Stimulated activated CD4-positive, alpha-beta T cell treated with anti-CD3 and anti-CD28 coated beads, TNF-alpha, amount 100 ng/mL, for 4 hours (primary cell): ENCODE measurements at regions not wholly inside any gene's neighbourhood (a gene's known extent, or its start where the extent isn't known, plus 50 kb on each side); places are given as distances from the start of the nearest gene placed in this dataset.
"Not testable (repeated sequence)": the region's sequence is repeated elsewhere in the genome, so short reads cannot be mapped to it uniquely, and the experiment has no call there.

Experiments
- DNase-seq, 3 experiments: peaks; one replicate each; pipeline ENCODE4 v3.0.0-alpha.2; 2020; ENCODE audit warnings: low read depth in 3 of 3

DNA sequence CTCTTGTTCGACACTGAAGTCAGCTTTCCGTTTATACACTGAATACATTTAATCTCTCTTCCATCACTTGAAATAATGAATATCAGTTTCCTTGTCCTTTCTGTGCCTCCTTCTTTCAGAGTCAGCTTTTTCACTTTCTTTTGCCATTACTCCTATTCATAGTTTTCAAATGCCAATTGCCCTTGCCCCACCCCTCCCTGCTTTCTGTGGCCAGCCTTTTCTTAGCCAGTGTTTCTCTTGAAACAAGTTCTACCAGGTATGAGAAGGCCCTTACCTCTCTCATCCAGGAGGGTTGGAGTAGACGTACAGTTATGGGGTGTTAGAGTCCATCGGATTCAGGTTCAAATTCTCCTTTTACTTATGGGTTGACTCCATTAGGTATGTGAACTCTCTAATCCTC is 574.7 kb upstream of the SEMA6A start:
- no peak for DNase-seq

DNA sequence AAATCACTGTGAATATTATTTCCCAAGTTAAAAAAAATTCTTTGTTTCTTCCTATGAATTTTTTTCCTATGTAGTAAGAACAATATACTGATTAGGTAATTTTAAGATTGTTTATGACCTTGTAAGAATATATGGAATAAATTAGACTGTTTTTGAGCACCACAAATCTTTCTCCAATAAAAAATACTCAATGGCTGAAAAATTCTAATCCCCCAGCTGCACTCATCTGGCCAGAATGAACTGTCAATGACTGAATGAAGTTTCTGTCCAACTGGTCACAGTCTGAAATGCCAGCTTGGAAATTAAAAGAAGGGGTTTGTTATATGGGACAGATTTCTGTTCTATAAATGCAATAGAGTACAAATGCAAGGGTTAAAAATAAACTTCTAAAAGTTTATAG is 569.5 kb upstream of the SEMA6A start:
- DNase-seq = no peak

DNA sequence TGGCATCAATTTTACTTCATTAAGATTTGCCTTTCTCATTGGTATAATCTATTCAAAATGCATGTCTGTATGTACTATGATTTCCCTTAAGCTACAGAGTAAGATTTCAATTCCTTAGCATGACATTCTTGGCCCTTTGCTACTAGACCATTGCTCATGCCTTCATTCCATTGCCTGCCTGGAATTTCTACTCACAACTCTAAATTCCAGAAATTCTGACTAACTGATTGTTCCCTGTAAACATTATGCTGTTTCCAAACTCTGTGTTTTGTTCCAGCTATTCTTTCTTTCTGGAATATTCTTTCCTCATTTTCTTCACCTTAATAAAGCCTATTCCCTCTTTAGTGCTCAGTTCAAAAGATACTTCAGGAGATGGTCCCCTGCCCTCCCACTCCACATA is 568.8 kb upstream of the SEMA6A start:
- no peak for DNase-seq

DNA sequence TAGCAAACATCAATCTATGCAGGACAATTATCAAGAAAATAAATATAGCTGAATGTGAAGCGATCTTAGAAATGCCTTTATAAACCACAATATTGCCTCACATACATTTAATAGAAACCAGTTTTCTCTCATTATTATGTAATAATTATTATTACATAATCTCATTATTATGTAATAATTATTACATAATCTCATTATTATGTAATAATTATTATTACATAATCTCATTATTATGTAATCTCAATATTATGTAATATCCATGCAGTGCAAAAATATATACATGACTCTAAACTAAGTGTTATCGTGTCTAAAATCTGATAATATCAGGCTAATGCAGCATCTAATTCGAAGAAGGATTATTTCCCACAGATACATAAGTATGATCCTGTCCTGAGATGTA is 563.9 kb upstream of the SEMA6A start:
- no peak for DNase-seq

DNA sequence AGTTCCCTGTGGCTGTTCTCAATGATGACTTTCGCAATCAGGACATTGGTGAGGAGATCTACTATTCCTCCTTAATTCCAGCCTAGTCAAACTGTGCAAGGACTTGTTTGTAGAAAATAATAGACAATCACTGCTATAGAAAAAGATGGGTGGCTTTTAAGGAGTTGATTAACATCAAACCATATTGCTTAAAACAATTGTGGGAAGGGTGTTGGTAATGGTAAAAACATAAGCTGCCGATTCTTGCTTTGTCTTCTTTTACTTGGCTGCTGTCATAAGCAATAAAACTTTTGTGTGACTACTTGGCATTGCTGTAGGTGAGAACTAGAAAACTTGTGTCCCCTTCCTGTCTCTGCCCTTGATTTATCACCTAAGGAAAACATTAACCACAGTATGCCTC is 561.2 kb upstream of the SEMA6A start:
- DNase-seq = no peak

DNA sequence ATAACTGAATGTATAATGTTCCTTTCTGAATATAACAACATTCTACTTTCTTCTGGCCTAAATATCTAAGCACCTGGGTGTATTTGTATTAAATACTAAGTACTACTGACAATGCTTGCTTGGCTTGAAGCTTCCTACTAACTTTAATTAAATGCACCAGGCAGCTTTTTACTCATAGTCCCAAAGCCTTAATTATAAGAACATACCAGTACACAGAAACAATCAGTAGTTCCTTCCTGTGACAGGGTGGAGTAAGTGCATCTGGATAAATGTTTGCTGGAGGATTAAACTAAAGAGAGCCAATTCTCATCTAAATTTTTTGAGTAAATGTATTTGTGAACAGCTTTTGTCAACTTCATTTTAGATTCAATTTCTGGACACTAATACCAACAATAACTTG is 558.6 kb upstream of the SEMA6A start:
- DNase-seq = no peak

DNA sequence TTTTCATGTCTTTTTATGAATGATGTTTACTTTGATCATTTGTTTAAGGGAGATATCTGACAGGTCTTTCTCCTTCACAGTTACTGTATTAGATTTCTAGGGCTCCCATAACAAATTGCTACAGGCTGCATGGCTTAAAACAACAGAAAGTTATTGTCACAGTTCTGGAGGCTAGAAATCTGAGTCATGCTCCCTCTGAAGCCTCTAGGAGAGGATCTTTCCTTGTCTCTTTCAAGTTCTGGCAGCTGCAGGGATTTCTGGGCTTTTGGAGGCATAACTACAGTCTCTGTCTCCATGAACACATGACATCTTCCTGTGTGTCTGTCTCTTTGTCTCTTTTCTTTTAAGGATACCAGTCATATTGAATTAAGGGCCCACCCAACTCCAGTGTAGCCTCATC is 557.3 kb upstream of the SEMA6A start:
- no peak for DNase-seq

DNA sequence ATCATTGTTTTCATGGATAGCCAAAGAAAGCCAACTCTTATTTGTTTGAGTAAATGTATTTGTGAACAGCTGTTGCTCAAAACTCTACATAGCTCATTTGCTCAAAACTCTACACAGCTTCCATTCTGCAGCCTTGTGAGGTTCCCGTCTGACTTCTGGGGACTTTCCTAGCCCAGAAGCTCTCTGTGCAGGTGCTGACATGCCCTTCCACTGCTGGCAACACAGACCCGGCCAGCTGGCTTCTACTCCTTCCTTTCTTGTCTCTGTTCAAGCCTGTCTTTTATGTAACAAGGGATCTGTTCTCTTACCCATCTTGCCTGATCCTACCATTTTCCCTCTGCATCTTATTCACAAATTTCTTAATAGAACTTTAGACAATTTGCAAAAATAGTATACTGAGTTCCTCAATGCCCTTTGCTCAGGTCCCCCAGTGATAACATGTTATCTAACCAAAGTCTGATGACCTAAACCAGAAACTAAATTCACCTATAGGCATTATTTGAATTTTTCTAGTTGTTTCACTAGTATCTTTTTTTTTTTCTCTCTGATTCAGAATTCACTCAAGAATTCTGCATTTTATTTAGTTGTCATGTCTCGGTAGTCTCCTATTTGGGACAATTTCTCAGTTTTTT is 556.5 kb upstream of the SEMA6A start:
- DNase-seq = no peak

DNA sequence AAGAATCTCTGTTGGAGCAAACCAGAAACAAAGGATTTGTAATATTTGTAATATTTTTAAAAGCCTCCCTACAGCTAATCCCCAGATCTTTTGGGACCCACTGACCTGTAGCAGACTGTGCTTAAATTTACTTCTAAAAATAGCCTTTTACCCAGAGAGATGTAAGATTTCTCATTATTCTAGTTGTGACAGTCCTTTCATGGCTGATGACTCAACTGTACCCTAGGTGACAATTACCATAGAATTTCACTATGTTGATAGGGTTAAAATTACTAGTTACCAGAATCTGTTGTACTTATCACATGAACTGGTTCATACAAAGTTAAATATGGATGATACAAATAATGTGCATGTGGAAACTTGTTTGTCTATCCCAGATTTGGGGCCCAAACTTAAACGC is 543.9 kb upstream of the SEMA6A start:
- DNase-seq = no peak

DNA sequence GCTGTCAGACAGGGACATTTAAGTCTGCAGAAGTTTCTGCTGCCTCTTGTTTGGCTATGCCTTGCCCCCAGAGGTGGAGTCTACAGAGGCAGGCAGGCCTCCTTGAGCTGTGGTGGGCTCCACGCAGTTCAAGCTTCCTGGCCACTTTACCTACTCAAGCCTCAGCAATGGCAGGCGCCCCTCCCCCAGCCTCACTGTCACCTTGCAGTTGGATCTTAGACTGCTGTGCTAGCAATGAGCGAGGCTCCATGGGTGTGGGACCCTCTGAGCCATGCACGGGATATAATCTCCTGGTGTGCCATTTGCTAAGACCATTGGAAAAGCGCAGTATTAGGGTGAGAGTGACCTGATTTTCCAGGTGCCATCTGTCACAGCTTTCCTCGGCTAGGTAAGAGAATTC is 542.7 kb upstream of the SEMA6A start:
- DNase-seq = not testable (repeated sequence)

DNA sequence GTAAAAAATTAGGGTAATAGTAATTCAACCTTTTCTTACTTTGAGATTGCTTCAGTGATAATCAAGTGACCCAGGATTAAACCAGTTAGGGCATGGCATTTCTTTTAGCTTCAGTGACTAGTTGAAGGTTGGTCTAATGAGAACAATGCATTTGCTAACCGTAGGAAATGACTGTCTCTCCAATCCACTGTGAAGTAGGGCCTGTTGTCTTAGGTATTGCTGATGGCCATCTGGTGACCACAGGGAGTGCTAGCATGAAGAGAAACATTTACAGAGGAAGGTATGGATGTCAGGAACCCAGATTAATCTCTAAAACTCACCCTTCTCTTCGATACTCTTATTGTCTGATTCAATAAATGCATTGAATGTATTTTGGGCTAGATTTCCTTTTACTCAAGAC is 535.9 kb upstream of the SEMA6A start:
- no peak for DNase-seq

DNA sequence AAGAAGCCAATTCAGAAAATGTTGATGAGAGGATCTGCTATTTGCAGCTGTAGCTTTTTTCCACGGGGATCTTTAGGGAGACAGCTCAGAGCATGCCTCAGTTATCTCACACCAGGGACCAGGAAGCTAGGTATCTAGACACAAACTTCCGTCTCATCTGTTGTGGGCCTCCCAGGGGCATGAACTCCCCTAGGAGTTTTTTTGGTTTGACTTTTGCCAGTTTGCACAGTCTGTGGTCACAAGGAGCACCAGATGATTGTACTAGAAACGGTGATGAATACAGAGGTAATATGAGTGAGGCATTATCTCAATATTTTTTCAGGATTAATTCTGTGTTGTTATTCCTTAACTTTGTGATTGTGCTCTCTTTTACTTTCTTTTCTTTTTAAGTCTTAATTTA is 533.2 kb upstream of the SEMA6A start:
- no peak for DNase-seq

DNA sequence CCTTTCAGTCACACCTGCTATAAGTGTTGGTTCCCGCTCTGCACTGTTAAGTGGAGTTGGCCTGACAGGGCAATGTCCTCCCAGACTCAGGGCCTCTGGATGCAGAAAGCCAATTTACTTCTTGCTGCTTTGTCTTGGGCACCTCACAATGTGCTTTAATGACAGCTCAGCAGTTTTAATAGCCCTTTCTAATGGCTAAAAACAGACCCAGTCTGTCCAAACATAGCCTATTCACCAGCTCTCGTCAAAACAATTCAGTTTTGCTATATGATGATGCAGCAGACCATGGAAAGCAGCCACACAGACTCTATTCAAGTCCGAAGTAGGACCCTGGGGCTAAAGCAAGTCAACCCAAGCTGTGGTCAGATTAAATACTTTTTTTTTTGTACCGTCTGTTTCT is 529.1 kb upstream of the SEMA6A start:
- no peak for DNase-seq

DNA sequence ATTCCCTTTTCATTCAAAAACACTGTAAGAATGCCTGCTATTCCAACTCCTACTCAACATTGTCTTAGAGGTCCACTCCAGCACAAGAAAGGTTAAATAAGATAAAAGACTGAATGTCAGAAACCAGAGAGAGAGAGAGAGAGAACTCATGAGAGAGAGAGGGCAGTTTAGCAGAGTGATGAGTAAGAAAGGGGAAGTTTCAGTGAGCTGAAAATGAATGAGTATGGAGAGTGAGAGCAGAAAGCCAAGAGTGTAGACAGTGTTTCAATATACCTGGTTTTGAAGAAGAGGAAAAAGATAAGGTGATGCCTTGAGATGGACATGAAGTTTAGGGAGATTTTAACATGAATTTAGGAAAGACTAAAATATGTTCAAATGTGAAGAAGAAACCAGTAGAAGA is 528.0 kb upstream of the SEMA6A start:
- DNase-seq = no peak

DNA sequence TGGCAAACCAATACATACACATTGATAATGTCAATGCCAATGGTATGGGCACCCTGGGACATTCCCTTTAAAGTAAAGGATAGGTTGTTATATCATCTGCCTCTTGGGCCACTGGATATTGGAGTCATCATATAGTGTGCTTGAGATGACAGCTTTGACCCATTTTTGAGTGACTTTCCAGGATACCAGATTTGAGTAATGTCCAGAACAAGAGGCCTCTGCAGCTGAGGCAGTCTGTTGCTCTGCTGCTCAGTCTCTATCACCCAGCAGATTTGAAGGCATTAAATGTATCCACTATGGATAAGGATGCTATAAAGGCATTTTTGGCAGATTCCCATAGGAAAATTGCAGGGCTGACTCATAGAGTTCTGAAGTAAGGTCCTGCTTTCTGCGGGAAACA is 525.6 kb upstream of the SEMA6A start:
- no peak for DNase-seq

DNA sequence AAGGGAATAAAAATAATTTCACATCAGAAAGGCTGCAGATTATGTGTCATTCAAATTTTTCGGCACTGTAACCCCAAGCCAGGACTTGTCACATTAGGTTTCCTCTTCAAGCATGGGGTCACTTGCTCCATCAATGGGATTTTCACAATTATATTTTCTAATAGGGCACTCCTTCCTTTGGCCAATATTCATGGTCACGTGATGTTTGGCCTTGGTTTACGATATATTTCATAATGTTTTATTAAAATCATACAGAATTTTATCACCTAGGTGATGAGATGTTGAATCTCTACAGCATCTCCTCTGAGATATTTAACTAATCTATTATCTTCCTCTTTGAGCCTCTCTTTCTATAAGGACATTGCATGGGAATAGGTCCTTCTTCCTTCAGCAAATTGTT is 523.5 kb upstream of the SEMA6A start:
- no peak for DNase-seq

DNA sequence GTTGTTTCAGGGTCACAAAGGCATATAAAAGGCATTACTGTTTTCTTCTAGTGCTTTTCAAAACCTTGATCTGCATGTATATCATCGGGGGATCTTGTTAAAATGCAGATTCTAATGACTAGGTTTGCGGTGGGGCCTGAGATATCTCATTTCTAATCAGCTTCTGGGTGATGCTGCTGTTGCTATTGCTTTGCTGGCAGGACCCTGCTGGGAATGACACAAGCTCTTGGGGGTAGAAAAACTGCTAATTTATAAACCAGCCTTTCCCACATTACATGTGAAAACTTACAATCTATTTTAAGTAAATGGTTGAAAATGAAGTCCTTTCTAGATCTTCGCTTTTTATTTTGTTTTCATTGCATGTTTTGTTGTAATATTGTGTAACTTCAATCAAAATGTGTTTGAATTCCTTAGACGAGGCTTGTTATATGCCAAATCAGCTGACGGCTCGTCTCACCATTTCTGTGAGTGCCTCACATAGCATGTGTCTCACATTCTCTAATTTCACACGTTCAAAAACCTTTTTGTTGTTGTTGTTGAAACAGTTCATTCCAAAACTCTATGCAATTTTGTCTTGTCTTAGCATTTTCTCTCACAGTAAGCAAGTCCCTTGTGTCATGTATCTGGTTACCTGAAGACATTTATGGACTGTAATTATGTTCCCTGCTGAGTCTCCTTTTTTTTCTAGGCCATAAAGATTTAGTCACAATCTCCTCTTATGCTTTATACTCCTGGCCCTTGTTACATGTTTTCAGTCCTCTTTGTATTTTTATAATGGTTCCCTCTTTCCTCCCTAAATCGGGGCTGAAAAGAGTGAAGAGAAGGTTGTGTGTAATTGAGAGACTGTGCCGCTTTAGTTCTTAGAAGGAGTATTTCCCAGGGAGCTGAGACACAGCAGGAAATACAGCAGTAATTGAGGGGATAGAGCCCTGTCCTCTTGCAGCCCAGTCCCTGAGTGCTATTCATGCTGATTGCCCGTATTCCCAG is 521.0 kb upstream of the SEMA6A start:
- DNase-seq = no peak

DNA sequence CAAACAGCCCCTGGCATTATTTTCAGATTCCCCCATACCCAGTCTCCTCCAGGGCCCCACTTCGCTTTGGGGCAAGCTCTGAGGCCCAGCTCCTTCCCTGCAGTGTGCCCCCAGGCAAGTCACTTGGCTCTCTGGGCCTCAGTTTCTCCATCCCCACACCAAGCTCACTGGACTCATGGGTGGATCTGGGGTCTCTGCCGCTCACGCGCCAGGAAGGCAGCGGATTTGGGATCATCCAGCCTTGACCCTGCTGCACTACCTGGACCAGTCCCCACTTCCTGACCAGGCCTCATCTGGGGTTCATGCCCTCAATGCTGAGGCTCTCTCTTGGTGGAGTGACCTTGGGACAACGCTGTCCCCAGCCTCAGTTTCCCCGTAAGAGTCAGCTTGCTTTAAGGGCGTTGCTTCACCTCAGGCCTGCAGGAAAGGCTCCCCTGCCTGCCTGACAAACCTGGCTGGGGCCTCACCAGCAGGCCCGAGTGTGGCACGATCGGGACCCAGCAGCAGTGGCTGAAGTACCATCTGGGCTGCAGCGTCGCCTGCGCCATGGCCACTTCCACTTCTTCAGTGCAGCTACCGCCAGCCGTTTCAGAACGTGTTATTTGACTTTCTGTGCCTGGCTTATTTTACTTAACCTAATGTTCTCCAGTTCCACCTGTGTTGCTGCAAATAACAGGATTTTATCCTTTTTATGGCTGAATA is 519.6 kb upstream of the SEMA6A start:
- DNase-seq = no peak

DNA sequence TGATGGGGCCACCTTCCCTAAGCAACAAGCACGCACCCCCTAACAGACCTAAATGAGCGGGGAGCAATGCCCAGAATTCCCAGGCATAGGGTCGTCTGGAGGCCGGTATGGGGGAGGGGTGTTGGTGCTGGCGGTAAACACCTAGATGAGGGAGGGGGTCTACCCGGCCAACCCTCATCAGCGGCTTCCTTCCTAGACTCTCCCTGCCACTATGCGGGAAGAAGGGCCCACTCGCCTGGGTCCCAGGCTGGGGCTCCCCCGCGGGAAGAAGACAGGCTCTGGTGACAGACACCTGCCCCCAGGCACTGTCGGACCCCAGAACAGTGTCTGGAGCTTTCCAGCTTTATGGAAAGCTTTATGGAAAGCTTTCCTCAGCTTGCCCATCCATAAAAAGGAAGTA is 519.0 kb upstream of the SEMA6A start:
- DNase-seq = no peak

DNA sequence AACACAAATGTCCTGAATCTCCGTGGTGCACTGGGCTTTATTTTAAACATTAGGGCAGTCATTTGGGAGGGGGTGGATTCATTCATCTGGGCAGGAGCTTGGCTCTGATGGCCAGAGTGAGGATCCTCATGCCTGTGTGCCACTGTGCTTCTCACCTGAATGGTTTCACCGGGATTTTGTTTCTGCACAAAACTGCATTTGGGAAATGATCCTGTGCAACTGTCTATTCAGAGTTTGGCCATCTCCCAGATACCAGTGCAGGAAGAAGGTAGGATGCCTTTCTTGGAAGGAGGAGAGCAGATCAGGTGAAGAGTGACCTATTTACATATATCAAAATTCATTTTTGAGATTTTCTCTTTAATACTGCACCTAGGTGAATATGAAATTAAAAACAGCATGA is 514.4 kb upstream of the SEMA6A start:
- no peak for DNase-seq

DNA sequence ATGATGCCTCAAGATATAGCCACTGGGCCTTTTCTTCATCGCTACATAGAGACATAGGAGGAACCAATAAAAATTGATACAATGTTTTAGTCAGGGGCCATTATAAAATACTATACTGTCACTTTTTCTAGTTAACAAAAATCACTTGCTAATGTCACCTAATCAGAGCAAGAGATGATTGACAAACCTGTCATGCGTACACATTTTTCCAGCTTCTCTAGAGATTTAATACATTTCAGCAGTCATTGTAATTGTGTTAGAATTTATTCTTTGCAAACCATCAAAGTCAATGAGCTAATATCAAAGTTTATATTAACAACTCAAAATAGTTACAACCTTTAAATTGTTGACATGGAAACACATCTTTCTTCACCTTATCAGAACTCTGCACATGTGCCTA is 513.6 kb upstream of the SEMA6A start:
- DNase-seq = no peak

DNA sequence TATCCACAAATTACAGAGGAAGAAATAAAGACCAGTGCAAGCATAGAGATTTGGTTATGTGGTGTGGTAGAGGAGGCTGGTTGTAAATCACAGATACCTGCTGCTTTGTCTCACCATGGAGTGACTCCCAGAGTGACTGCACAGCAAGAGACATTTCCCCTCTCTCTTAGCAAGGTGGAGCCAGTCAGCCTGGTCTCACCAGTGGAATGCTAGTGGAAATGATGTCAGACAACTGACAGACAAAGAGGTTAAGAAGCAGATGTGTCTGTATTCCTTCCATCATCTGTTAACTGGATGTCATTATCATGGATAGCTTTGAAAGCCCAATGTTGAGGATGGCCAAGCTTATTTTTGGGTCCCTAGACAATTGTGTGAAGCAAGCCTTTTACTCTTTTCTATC is 509.4 kb upstream of the SEMA6A start:
- DNase-seq = no peak

DNA sequence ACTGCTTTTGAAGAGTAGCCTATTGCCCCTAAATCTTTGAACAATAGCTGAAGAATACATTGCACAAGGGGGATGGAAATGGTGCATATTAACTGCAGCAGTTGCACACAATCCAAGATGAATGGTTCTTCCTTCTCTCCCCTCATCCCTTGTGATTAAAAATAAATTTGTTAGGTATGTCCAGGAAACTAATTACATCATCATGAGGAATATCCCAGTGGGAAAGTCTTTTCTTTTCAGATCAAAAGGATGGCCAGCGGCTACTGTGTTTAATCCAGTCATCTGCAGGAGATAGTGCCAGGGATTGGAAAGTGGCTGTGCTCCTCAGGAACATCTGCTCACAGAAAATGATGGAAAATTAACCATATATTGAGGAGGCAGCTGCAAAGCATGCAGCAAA is 508.4 kb upstream of the SEMA6A start:
- DNase-seq = no peak
